H54 (cell line): ENCODE measurements at regions not wholly inside any gene's neighbourhood (a gene's known extent, or its start where the extent isn't known, plus 50 kb on each side); places are given as distances from the start of the nearest gene placed in this dataset.

Experiments
- DNase-seq: peaks from one replicate; pipeline ENCODE4 v3.0.0; 2011; ENCODE audit warnings: low spot score, mixed read lengths; ENCODE audit not compliant: insufficient read length
- FAIRE-seq: peaks from 3 replicates; lab custom pipeline; 2011; peaks lifted over from hg19 to GRCh38; lab: Jason Lieb, UNC
- POLR2A ChIP-seq: IDR thresholded peaks from 2 replicates; pipeline ENCODE4 v1.6.1; 2011; ENCODE audit warnings: low read depth, mild to moderate bottlenecking, low read length

GRCh38 chr13:72217142-72217541 is 350.1 kb upstream of the DACH1 start:
- DNase-seq, result no peak
- TF ChIP-seq POLR2A, result no peak
- no peak for FAIRE-seq

DNA sequence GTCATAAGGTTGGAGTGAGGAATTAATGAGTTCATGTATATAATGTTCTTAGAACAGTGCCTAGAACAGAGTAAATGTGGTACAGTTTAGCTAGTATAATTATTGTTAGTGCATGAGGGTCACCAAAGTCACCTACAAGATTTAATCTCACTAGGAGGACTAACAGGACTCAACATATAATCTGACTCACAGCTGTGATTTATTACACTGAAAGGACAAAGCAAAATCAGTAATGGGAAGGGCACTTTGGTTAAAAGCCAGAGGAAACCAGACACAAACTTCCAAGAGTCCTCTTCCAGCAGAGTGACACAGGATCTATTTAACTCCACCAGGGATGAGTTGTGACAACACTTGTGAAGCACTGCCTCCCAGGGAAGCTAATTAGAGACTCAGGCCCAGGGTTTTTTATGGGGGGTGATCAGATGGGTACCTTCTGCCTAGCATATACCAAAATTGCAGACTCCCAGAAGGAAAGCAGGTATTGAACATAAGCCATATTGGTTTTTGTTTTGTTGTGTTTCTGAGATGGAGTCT is 341.2 kb upstream of the DACH1 start:
- FAIRE-seq, result no peak
- no peak for TF ChIP-seq POLR2A
- no peak for DNase-seq

GRCh38 chr13:72205773-72206172 is 338.8 kb upstream of the DACH1 start:
- DNase-seq (peak; percentile 4), FAIRE-seq (peak; percentile 76)
- no peak for TF ChIP-seq POLR2A

DNA sequence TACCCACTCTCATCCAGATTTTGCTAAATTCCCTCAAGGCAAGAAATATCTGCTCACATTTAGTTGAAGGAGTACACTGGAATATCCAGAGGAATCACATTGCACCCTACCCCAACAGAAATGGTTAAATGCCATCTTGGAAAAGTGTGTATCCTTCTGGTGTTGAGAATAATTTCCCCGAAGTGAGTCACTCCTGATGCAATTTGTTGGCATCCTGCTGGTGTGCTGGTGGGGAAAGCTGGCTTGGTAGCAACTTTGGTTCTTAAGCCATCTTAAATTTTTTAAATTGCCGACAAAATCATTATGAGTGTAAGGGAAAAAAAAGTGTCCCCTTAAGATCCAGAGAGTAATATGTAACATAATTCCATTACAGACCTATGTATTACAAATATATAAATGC is 337.3 kb upstream of the DACH1 start:
- FAIRE-seq (peak; percentile 86), DNase-seq (no peak)
- TF ChIP-seq POLR2A, result no peak

- no peak for DNase-seq
- no peak for FAIRE-seq
Measured at GRCh38 chr13:72201726-72202125, 334.7 kb upstream of the DACH1 start.

DNA sequence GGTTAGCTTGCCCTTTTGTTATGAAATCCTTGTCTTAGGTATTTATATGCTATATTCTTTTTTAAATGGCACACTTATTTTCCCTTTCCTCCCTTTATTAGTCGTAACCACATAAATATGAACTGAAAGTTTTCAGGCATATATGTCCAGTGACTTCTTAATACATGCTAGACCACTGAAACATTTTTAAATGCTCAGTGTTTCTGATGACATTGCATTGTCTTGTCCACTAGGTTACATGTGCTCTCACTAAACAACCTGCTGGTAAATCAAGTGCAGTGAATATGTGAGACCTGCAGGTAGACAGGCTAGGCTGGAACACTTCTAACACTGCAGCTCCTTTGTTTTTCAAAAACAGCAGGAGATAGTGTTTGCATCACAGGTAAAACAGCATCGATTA is 332.6 kb upstream of the DACH1 start:
- FAIRE-seq, result no peak

More at GRCh38 chr13:72201726-72202125, 334.7 kb upstream of the DACH1 start:
- no peak for TF ChIP-seq POLR2A

DNA sequence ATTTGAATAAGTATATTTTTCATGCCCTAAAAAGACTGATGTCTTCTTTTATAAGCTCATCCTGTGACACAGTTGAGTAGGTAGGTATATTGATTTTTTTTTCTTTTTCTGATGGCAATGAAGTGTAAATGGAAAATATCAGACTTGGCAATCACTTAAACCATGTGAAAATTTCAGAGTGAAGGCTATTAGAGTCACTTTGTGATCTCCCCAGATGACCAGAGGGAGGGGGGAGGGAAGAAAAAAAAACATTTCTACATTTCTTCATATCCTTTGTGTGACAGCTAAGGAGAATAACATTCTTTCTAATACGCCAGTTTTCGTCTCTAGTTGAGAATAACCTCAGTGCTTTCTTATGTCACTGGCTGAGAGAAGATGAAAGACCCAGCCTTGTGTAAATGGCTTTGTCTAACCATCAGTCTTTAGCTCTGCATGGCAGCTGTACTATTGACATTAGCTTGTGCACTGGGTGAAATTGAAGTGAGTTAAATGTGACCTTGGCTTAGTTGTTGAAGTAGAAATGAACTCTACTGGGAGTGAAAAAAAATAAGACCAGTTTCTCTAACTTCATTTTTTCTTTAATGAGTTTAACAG is 332.1 kb upstream of the DACH1 start:
- DNase-seq (no peak), FAIRE-seq (no peak)
- no peak for TF ChIP-seq POLR2A

More for the DNA sequence above, 332.6 kb upstream of the DACH1 start:
- DNase-seq, result no peak
- TF ChIP-seq POLR2A, result no peak

DNA sequence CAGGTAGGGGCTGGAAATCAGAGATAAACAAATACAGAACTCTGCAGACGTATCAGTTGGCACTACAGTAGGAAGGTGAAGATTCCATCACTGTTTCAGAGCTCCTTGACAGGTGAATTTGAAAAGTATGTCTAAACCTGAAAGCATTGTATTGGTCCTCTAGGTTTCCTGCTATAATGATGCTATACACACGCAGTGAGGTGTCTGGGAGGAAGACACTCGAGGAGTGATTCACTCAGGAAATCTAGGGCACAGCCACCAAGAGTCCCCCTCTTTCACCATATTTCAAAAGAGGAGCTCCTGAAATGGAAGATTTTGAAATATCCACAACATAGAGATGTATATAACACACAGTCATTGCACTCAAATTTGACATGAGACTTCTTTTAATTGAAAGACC is 331.0 kb upstream of the DACH1 start:
- no peak for DNase-seq
- FAIRE-seq, result no peak
- no peak for TF ChIP-seq POLR2A

GRCh38 chr13:72195044-72195704 is 328.2 kb upstream of the DACH1 start:
- no peak for DNase-seq
- no peak for TF ChIP-seq POLR2A
- no peak for FAIRE-seq

- FAIRE-seq, result no peak
- no peak for DNase-seq
- no peak for TF ChIP-seq POLR2A
Measured at GRCh38 chr13:72194523-72194922, 327.5 kb upstream of the DACH1 start.

- no peak for FAIRE-seq
- TF ChIP-seq POLR2A, result no peak
- no peak for DNase-seq
Measured at GRCh38 chr13:72186730-72187422, 319.9 kb upstream of the DACH1 start.

DNA sequence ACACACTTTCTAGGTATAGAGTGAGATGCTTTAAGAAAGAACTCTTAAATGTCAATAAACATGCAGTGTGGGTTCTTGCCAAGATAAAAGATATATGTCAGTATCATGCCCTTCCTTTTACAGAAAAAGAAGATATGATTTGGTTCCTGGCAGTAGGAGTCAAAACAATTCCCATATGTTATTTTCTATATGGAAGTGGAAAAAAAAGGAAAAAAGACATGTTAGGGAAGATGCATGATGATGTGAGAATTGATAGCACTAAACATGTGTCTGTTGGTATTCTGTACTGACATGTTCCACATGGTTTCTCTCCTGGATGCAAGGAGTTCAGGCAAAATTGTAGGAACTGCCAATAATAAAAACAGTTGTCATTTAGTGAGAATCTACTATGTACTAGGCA is 318.8 kb upstream of the DACH1 start:
- FAIRE-seq (no peak), DNase-seq (no peak)
- TF ChIP-seq POLR2A, result no peak

GRCh38 chr13:72181661-72182060 is 314.7 kb upstream of the DACH1 start:
- DNase-seq, result no peak
- FAIRE-seq, result no peak
- no peak for TF ChIP-seq POLR2A

DNA sequence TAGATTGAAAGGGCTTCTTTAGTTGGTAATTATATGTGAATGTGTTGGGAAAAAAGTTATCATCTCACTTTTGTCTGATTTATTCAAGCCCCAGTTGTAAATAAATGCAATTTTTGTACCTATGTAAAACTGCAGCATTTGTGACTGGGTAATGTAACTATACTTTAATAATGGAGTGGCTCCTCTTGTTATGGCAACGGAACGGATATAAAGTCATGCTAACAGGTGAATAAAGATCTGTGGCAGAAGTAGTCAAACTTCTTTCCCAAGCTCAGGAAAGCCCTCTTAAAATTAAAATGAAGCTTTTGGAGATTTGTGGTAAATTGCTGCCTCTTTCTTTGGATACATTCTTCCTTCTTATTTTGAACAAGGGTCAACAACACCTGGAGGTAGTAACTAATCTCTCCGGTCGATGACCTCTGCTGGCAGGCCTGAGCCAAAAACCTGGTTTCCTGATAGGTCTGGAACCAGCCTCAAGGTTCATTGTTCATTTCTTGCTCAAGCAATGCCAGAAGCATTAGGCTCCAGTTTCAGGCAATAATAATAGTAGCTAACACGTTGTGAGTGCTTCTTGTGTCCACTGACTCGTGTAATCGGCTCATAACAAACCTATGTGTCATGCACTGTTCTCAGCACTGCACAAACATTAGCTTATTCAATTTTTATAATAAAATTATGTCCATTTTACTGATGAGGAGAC is 313.4 kb upstream of the DACH1 start:
- peak; percentile 61 for FAIRE-seq

More for the DNA sequence above, 313.4 kb upstream of the DACH1 start:
- no peak for TF ChIP-seq POLR2A
- DNase-seq, result no peak
